ENCODE measurements at regions not wholly inside any gene's neighbourhood (a gene's known extent, or its start where the extent isn't known, plus 50 kb on each side); places are given as distances from the start of the nearest gene placed in this dataset.

- TF ChIP-seq, protein P1, sequence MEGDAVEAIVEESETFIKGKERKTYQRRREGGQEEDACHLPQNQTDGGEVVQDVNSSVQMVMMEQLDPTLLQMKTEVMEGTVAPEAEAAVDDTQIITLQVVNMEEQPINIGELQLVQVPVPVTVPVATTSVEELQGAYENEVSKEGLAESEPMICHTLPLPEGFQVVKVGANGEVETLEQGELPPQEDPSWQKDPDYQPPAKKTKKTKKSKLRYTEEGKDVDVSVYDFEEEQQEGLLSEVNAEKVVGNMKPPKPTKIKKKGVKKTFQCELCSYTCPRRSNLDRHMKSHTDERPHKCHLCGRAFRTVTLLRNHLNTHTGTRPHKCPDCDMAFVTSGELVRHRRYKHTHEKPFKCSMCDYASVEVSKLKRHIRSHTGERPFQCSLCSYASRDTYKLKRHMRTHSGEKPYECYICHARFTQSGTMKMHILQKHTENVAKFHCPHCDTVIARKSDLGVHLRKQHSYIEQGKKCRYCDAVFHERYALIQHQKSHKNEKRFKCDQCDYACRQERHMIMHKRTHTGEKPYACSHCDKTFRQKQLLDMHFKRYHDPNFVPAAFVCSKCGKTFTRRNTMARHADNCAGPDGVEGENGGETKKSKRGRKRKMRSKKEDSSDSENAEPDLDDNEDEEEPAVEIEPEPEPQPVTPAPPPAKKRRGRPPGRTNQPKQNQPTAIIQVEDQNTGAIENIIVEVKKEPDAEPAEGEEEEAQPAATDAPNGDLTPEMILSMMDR (IDR thresholded peaks at IDR 0.05; ENCODE audit: insufficient read depth, low read length) = no peak
- TF ChIP-seq POLR2AphosphoS5 (IDR thresholded peaks at IDR 0.05; ENCODE audit: low read depth) = no peak
- no peak for TF ChIP-seq GABPA (IDR thresholded peaks at IDR 0.05; ENCODE audit: low read depth)
- TF ChIP-seq SPI1 (IDR thresholded peaks at IDR 0.05; ENCODE audit: borderline replicate concordance, low read depth) = no peak
- TF ChIP-seq REST (IDR thresholded peaks at IDR 0.05; ENCODE audit: insufficient replicate concordance, low read depth) = no peak
Measured at GRCh38 chr5:21049901-21050300, 1061.9 kb upstream of the CDH18 start.
